ENCODE measurements at regions not wholly inside any gene's neighbourhood (a gene's known extent, or its start where the extent isn't known, plus 50 kb on each side); places are given as distances from the start of the nearest gene placed in this dataset.
A peak's percentile ranks its signal among the peaks of the same experiment; 100 is the strongest.

DNA sequence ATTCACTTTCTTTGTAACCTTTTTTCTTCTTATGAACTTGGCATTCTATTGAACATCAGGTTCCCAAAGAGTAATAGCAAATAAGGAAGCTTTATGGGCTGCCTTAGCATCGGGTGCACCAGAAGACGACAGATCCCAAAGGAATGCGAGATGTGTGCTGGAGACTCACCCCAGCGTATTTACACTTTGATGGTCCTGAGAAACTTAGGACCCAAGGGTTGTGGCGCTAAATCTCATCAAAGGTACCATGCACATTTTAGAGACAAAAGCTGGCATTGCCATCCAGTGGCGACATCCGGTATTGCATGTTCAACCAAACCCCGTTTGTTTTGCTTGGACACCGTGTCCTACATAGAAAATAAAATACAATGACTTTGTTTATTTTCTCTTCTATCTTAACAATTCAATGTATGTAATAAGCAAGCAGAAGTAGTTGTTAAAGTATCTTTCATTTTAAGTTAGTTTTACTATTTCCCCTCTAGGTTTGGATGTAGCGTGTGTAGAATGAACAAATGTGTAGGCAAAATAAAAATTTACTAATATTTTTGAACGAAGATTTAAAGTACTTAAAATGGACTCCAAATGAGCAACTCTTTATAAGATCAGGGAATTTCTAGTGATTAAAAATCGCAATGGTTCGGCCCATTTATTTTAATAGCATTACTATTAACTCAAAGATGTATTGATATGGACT, 1154.8 kb downstream of the GATA3 start:
- TF ChIP-seq, protein P1, sequence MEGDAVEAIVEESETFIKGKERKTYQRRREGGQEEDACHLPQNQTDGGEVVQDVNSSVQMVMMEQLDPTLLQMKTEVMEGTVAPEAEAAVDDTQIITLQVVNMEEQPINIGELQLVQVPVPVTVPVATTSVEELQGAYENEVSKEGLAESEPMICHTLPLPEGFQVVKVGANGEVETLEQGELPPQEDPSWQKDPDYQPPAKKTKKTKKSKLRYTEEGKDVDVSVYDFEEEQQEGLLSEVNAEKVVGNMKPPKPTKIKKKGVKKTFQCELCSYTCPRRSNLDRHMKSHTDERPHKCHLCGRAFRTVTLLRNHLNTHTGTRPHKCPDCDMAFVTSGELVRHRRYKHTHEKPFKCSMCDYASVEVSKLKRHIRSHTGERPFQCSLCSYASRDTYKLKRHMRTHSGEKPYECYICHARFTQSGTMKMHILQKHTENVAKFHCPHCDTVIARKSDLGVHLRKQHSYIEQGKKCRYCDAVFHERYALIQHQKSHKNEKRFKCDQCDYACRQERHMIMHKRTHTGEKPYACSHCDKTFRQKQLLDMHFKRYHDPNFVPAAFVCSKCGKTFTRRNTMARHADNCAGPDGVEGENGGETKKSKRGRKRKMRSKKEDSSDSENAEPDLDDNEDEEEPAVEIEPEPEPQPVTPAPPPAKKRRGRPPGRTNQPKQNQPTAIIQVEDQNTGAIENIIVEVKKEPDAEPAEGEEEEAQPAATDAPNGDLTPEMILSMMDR (IDR thresholded peaks at IDR 0.05; ENCODE audit: extremely low read depth in 1 of 2, insufficient read depth in 1 of 2, low read depth in 1 of 2, low read length in 2 of 2) = peak; percentile 79 to 84
- no peak for TF ChIP-seq JUN (IDR thresholded peaks at IDR 0.05; ENCODE audit: borderline replicate concordance, insufficient read depth, insufficient read length, low read depth)
- TF ChIP-seq MYC (IDR thresholded peaks at IDR 0.05; ENCODE audit: low read depth, low read length) = no peak
- TF ChIP-seq POLR2A (IDR thresholded peaks at IDR 0.05; ENCODE audit: low read depth, low read length) = no peak
- no peak for TF ChIP-seq EZH2 (IDR thresholded peaks at IDR 0.05; ENCODE audit: borderline replicate concordance, low read depth, low read length, severe bottlenecking)
- no peak for TF ChIP-seq POLR2AphosphoS5 (IDR thresholded peaks at IDR 0.05; ENCODE audit: insufficient read depth, low read depth, low read length)
- TF ChIP-seq, protein P2, sequence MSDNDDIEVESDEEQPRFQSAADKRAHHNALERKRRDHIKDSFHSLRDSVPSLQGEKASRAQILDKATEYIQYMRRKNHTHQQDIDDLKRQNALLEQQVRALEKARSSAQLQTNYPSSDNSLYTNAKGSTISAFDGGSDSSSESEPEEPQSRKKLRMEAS (IDR thresholded peaks at IDR 0.05; ENCODE audit: insufficient read depth, insufficient read length) = no peak
- no peak for TF ChIP-seq FOS (IDR thresholded peaks at IDR 0.05; ENCODE audit: borderline replicate concordance, insufficient read depth, low read length)

All from endothelial cell of umbilical vein (primary cell).